Mucosa of stomach (tissue), 1 donor: ENCODE measurements at regions not wholly inside any gene's neighbourhood (a gene's known extent, or its start where the extent isn't known, plus 50 kb on each side); places are given as distances from the start of the nearest gene placed in this dataset.

Source experiments
- H3K27me3 ChIP-seq: one replicate; pipeline ENCODE4 v1.7.0; 2013; ENCODE audit warnings: mild to moderate bottlenecking, low read length; ENCODE audit not compliant: control insufficient read depth, insufficient read depth
- H3K36me3 ChIP-seq: one replicate; pipeline ENCODE4 v1.7.0; 2013; ENCODE audit warnings: low read length; ENCODE audit not compliant: control insufficient read depth, insufficient read depth
- H3K4me1 ChIP-seq: one replicate; pipeline ENCODE4 v1.7.0; 2013; ENCODE audit warnings: mild to moderate bottlenecking, low read length; ENCODE audit not compliant: control insufficient read depth, insufficient read depth
- H3K4me3 ChIP-seq: one replicate; pipeline ENCODE4 v1.7.0; 2013; ENCODE audit warnings: low read length
- H3K9ac ChIP-seq: one replicate; pipeline ENCODE4 v1.7.0; 2013; ENCODE audit warnings: mild to moderate bottlenecking, low read length, moderate library complexity
- H3K9me3 ChIP-seq: one replicate; pipeline ENCODE4 v1.7.0; 2013; ENCODE audit warnings: mild to moderate bottlenecking, low read length, moderate library complexity; ENCODE audit not compliant: control insufficient read depth
- donor health status: Pancreatic carcinoma.

GRCh38 chr22:48346911-48347310 lies 1480.8 kb downstream of the BRD1 start:
- Histone ChIP-seq H3K4me1 (no peaks in the 10 kb centered on the region), H3K9ac (no peak overlapping the region), H3K9me3 (no peaks in the 10 kb centered on the region), H3K4me3 (no peak overlapping the region), H3K27me3 (no peaks in the 10 kb centered on the region), H3K36me3 (no peaks in the 10 kb centered on the region)

DNA sequence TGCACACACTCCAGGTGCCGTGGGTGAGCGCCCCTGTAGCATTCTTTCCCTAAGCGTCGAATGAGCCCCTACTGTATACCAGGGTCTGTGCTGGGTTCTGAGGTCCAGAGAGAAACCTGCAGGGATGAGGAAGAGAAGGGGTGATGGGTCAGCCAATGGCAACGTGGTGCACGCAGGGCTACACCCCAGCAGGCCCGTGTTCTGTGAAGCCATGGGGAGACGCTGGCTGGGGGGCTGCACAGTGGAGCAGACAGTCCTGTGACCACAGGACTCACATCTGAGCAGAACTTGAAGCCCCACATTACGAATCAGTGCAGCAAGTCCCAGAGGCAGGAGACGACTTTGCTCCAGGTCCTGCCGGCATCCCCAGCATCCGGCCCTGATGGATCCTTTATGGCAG lies 1481.4 kb downstream of the BRD1 start:
- Histone ChIP-seq H3K4me3 (no peak overlapping the region), H3K4me1 (no peaks in the 10 kb centered on the region), H3K27me3 (no peaks in the 10 kb centered on the region)

GRCh38 chr22:48345631-48346030 lies 1482.0 kb downstream of the BRD1 start:
- no peaks in the 10 kb centered on the region for H3K27me3 ChIP-seq
- H3K36me3 ChIP-seq: no peaks in the 10 kb centered on the region
- H3K4me3 ChIP-seq: no peak overlapping the region
- H3K9ac ChIP-seq: no peak overlapping the region
- H3K9me3 ChIP-seq: no peaks in the 10 kb centered on the region
- H3K4me1 ChIP-seq: no peaks in the 10 kb centered on the region

More for the DNA sequence above, 1481.4 kb downstream of the BRD1 start:
- H3K36me3 ChIP-seq: no peaks in the 10 kb centered on the region
- H3K9ac ChIP-seq: no peak overlapping the region
- no peaks in the 10 kb centered on the region for H3K9me3 ChIP-seq

DNA sequence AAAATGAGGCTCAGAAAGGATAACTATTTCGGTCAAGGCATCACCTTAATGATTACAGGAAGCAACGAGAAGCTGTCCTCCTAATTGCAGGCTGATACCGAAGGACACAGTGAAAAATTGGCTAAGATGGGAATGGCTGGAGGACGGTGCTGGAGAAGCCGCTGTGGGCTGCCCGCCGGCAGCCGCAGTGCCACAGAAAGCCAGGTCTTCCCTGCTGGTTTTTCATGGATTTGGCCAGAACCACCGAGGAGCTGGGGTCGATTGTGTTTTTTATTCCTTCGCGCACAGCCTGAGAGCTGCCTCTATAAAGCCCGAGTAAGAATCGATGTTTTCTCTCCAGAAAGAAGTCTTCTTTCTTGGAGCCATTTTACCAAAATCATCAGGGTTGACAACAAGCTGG lies 1484.2 kb downstream of the BRD1 start:
- no peaks in the 10 kb centered on the region for H3K27me3 ChIP-seq
- no peaks in the 10 kb centered on the region for H3K4me1 ChIP-seq
- H3K9me3 ChIP-seq: no peaks in the 10 kb centered on the region
- H3K36me3 ChIP-seq: no peaks in the 10 kb centered on the region
- H3K9ac ChIP-seq: no peak overlapping the region
- H3K4me3 ChIP-seq: no peak overlapping the region

- Histone ChIP-seq H3K36me3 (no peaks in the 10 kb centered on the region), H3K4me3 (no peak overlapping the region), H3K4me1 (no peaks in the 10 kb centered on the region), H3K27me3 (no peaks in the 10 kb centered on the region), H3K9ac (no peak overlapping the region), H3K9me3 (no peaks in the 10 kb centered on the region)
These were observed 1484.9 kb downstream of the BRD1 start for GRCh38 chr22:48342732-48343131.

- Histone ChIP-seq H3K9ac (no peak overlapping the region), H3K9me3 (no peaks in the 10 kb centered on the region), H3K4me3 (no peak overlapping the region), H3K27me3 (no peaks in the 10 kb centered on the region), H3K4me1 (no peaks in the 10 kb centered on the region), H3K36me3 (no peaks in the 10 kb centered on the region)
These were observed 1485.7 kb downstream of the BRD1 start for GRCh38 chr22:48342016-48342415.

DNA sequence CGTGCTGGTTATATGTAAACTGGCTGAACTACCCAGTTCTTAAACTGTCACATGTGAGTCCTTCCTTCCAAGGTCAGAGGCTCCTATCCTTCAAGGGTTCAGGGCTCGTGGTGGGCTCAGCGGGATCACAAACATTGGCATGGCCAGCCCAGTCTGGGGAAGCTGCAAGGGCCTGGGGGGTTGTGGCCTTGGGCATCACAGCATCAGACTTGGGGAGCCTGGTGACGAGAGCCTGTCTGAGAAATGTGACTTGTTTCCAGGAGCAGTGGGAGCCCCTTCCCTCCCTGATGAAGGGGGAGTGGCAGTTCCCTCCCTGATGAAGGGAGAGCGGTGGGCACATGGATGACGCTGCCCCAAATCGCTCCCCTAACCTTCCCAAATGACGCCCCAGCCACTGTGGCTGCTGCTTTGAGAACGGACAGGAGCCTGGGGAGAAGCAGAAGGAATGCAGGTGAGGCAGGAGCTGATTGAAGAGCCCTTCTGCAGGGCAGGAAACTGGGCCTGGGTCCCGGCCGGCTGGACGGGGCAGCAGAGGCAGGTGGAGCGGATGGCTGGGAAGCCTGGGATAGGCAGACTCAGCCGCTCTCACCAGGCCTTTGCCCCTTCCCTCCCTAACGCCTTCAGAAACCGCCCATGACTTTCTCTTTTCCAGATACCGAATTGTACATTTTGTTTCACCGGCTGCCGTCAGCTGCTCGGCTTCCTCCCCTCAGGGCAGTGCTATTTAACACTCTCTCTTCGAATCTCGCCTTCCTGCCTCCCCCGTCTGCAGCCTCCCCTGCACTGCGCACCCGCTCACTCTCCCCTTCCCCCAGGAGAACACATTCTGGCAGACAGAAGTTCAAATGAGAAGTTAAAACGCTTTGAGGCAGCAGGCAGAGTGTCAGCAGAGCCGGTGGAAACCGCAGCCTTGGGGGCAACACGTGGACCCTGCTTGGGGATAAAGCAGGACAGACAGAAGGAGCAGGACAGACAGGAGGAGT lies 1486.7 kb downstream of the BRD1 start:
- Histone ChIP-seq H3K36me3 (no peaks in the 10 kb centered on the region), H3K27me3 (no peaks in the 10 kb centered on the region), H3K9ac (no peak overlapping the region), H3K4me3 (no peak overlapping the region), H3K9me3 (no peaks in the 10 kb centered on the region), H3K4me1 (no peaks in the 10 kb centered on the region)

DNA sequence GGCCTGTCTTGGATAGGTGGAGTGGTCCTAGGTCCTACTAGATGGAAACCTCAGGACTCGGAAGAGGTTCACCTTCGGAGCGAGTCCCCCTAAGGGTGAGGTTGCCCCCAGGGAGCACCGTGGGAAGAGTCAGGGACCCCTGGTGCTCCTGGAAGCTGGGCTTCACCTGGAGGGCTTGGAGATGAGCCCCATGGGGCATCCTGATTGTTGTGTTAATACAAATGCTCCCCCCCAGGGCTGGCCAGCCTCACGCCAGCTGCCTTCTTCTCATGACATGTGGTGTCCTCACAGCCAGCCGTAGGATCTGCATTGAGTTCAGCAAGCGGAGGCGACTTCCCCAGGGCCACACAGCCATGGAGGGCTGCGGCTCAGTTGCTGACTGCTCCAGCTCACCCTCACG lies 1487.5 kb downstream of the BRD1 start:
- no peak overlapping the region for H3K4me3 ChIP-seq
- H3K9me3 ChIP-seq: no peaks in the 10 kb centered on the region
- no peak overlapping the region for H3K9ac ChIP-seq
- no peaks in the 10 kb centered on the region for H3K4me1 ChIP-seq
- no peaks in the 10 kb centered on the region for H3K36me3 ChIP-seq
- H3K27me3 ChIP-seq: no peaks in the 10 kb centered on the region

DNA sequence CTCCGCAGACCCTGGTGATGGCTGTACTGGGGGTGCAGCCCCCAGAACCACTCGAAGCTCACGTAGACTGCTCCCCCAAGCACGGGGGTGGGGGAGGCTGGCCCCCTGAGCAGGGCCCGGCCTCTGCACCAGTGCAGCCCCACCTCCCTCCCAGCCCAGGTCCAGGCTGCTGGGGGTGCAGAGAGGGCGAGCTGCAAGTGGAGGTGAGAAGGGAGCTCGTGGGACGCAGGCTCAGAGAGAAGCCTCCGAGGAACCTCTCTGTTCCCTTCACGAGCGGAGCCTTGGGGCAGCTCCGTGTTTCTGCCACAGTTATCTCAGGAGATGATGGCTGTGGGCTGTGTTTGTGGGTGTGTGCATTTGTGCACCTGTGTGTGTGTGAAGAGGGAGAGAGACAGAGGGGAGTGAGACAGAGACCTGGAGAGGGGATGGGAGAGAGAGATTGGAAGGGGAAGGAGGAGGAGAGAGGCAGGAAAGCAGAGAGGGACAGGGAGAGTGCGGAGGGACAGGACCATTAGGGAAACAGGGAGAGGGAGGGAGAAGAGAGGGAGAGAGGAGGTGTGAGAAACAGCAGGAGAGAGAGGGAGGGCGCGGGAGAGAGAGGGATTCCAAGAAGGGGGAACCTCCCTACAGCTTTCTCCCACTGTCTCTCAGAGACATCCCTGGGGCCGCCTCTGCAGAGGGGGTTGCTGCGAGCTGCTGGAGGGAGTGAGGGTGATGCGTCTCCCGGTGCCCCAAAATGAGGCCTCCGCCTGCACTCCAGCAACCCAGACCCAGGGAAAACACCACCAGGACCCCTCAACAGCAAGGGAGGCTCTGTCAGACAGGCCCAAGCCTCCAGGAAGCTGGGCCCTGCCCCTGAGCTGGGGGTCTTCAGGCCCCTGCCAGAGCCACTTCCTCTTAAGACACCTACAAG lies 1488.6 kb downstream of the BRD1 start:
- no peak overlapping the region for H3K4me3 ChIP-seq
- H3K9me3 ChIP-seq: no peaks in the 10 kb centered on the region
- H3K27me3 ChIP-seq: no peaks in the 10 kb centered on the region

GRCh38 chr22:48337957-48338792 lies 1489.5 kb downstream of the BRD1 start:
- H3K27me3 ChIP-seq: no peaks in the 10 kb centered on the region
- no peaks in the 10 kb centered on the region for H3K9me3 ChIP-seq
- H3K4me1 ChIP-seq: no peaks in the 10 kb centered on the region
- no peaks in the 10 kb centered on the region for H3K36me3 ChIP-seq
- H3K9ac ChIP-seq: no peak overlapping the region
- no peak overlapping the region for H3K4me3 ChIP-seq

More for the DNA sequence above, 1488.6 kb downstream of the BRD1 start:
- no peaks in the 10 kb centered on the region for H3K4me1 ChIP-seq
- no peak overlapping the region for H3K9ac ChIP-seq
- H3K36me3 ChIP-seq: no peaks in the 10 kb centered on the region

DNA sequence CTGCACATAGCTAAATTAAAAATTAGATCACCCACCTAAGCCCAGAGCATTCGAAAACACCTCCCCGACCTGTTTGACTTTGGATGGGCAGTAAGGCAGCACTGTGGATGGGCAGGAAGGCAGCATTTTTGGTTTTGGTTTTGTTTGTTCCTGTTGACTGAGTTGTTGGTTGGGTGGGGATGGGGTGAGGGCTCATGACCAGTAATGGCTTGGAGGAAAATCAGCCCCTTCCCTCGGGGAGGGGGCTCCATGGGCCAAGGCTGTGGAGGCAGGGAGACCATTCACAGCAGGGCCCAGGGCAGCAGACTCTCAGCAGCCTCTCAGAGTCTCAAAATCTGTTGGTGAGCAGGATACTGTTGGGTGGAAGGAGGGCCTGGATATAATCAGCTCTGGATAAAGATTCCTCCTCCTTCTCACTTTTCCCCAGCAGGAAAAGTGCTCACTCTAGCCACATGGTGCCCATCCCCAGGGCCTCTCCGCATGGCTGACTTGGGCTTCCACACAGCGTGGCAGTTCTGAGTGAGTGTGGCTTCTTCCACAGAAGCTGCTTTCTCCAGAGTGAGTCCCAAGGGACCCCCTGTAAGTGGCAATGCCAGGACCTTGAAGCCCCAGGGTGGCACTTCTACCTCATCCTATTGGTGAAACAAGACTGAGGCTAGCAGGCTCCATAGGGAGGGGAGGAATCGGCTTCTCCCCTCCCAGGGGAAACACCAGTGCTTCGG lies 1491.2 kb downstream of the BRD1 start:
- H3K27me3 ChIP-seq: no peaks in the 10 kb centered on the region

More for the DNA sequence above, 1491.2 kb downstream of the BRD1 start:
- Histone ChIP-seq H3K36me3 (no peaks in the 10 kb centered on the region), H3K4me3 (no peak overlapping the region), H3K9ac (no peak overlapping the region), H3K9me3 (no peaks in the 10 kb centered on the region), H3K4me1 (no peaks in the 10 kb centered on the region)
